CD4-positive, alpha-beta T cell treated with Interleukin-2 at 100 ng/mL for 4 hours (primary cell): ENCODE measurements at regions not wholly inside any gene's neighbourhood (a gene's known extent, or its start where the extent isn't known, plus 50 kb on each side); places are given as distances from the start of the nearest gene placed in this dataset.

Experiments
- DNase-seq: peaks from one replicate; pipeline ENCODE4 v3.0.0-alpha.2; 2020; ENCODE audit warnings: low spot score

DNA sequence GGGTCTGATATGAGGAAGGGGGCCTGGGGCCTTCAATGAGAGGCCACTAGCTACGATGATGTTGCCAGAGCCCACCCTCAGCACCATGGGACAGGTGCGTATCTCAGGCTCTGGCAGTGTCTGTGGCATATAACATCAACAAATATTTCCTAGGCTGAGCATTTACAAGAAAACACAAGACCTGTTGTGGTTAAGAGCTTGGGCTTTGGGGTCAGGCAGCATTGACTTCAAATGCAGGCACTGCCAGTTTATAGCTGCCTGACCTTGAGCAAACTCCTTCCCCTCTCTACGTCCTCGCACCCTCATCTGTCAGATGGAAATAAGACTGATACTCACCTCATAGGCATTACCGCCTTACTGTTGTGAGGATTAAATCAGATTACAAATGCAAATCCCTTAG is 156.0 kb downstream of the KATNAL1 start:
- DNase-seq = no peak

GRCh38 chr13:30149248-30149647 is 158.1 kb downstream of the KATNAL1 start:
- no peak for DNase-seq

GRCh38 chr13:30148786-30149185 is 158.6 kb downstream of the KATNAL1 start:
- DNase-seq = no peak

GRCh38 chr13:30148171-30148754 is 159.1 kb downstream of the KATNAL1 start:
- DNase-seq = peak; percentile 81

DNA sequence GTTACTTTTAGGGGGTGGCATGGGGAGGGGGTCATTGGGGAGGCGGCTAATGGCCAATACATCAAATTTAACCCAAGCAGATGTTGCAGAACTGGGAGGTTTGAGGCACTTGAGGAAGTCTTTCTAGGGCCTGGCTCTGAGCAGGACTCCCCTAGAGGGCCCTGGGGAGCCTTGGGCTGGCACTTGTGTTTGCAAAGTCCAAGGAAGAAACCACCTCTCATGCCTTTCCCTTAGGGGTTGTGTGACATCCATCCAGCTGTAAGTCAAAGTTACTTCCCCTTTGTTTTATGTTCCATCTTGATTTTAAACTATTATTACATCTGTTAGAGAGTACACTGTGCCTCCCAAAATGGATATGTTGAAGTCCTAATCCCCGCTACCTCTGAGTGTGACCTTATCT is 159.9 kb downstream of the KATNAL1 start:
- no peak for DNase-seq

GRCh38 chr13:30147015-30147414 is 160.3 kb downstream of the KATNAL1 start:
- no peak for DNase-seq

DNA sequence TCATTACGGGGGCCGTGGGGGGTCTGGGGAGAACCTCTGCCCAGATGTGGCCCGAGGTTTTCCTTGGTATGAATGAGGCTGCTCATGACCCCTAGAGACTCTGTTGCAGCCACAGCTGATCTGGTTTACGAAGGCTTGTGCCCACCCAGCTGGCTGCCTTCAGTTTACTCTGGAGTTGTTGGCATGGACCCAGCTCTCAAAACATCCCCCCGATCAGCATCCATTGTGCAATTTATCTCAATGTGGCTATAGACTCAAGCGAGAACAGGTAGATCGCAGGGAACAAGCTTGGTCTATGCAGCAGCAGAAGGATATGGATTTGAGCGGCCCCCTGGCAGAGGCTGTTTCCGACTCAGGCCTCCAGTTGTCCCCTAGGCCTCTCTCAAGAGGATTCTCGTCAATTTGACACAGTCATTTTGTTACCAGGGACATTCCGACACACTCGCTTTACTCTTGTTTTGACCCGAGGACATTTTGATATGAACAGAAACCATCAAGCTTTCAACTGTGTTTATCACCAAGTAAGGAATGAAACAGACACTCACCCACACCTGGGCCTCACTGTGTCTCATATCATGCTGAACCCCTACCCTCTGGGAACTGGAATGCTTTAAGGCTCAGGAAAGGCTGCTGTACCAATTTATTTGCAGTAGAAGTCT is 161.5 kb downstream of the KATNAL1 start:
- no peak for DNase-seq

DNA sequence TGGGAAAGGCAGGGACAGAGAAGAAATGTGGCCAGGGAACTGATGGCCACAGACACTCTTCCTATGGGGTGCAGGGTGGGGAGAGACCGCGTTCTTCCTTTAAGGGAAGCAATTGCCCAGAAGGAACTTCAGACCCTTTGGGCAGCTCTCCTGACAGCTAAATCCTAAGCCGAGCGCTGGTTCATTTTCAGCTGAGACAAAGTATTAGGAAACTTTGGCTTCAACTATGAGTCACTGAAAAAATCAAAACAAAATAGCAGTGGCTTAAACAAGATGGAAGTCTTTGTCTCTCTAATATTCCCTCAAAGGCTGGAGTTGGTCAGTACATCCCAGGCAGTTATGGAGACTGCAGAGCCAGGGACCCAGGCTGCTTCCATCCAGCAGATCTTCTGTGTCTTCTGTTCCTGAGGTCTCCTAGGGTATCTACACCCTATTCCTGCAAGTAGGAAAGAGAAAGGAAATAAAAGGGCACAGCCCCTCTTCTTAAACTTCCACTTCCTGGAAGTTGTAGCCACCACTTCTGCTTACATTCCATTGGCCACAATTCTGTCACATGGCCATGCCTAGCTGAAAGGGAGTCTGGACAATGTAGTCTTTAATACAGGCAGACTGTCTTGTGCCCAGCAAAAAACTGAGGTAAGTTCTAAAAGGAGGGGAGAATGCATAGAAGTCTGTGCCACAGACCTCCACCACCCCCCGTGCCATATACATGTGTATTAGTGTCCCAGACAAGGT is 163.5 kb downstream of the KATNAL1 start:
- no peak for DNase-seq

- DNase-seq = peak; percentile 44
These were observed 164.7 kb downstream of the KATNAL1 start for GRCh38 chr13:30142486-30143211.

- no peak for DNase-seq
These were observed 165.4 kb downstream of the KATNAL1 start for GRCh38 chr13:30141775-30142485.

DNA sequence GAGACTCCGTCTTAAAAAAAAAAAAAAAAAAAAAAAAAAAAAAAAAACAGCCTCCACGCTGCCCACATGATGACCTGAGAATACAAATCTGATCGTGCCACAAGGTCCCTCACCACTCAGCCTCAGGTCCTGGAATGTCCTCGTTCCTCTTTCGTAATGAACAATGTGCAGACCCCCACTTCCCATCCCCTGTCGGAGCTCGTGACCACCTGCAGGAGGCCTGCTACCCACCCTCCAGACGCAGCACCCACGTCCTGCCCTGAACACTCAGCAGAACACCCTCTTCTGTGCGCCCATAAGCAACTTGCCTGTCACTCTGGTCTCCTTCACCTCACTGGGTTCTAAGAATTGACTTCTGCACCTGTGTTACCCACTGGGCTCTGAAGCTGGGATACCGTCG is 166.4 kb downstream of the KATNAL1 start:
- no peak for DNase-seq

- DNase-seq = no peak
These were observed 168.8 kb downstream of the KATNAL1 start for GRCh38 chr13:30138511-30138910.

DNA sequence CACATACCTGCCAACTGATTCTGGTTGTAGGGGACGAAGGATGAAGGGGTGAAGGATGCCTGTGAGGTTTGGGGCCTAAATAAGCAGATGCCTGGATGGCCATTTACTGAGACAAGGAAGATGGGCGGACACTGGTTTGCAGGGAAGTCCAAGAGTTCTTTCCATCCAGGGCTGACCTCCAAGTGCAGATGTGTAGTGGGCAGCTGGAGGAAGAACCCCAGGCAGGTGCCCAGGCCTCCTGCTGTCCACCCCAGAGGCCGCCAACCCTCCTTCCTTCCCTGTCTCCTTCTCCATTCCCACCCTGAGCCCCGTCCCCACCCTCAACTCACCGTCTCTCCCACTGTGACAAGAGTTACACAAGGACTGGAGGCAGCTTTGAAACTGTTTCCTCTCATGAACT is 171.5 kb downstream of the KATNAL1 start:
- DNase-seq = no peak

DNA sequence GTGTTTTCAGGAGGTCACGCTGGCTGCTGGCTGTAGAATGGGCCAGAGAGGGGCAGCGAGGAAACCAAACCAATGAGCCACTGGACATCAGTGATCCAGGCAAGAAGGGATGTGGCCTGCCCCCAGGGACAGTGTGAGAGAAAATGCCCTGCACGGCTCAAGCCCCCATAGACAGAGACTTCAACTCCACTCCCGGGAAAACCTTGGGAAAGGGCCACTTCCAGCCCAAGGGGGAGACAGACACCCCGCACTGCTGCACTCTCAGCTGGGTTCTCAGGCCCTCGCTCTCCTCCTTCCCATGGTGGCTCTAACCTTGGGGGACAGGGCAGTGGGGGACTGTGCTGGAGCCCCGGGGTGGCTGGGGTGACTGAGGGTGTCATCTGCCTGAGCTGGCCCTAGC is 172.0 kb downstream of the KATNAL1 start:
- DNase-seq = no peak

- no peak for DNase-seq
These were observed 172.8 kb downstream of the KATNAL1 start for GRCh38 chr13:30134578-30134977.

DNA sequence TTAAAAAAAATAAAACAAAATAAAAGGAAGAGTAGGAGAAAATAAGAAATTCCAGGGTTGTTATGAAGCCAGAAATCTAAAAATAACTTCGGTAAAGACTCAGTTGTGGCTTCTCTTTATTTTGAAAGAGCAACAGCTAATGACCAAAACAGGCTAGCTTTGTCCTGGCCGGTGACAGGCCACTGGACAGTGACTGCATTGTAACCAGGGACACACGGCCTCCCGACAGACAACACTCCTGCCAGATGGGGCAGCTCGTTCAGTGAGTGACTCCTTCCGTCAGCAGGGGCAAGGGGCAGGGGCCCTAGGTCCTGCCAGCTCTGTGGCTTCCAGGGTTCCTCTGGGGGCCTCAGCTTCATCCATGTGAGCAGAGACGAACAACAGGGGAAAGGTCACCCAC is 173.4 kb downstream of the KATNAL1 start:
- no peak for DNase-seq

GRCh38 chr13:30133554-30133912 is 173.8 kb downstream of the KATNAL1 start:
- DNase-seq = no peak

DNA sequence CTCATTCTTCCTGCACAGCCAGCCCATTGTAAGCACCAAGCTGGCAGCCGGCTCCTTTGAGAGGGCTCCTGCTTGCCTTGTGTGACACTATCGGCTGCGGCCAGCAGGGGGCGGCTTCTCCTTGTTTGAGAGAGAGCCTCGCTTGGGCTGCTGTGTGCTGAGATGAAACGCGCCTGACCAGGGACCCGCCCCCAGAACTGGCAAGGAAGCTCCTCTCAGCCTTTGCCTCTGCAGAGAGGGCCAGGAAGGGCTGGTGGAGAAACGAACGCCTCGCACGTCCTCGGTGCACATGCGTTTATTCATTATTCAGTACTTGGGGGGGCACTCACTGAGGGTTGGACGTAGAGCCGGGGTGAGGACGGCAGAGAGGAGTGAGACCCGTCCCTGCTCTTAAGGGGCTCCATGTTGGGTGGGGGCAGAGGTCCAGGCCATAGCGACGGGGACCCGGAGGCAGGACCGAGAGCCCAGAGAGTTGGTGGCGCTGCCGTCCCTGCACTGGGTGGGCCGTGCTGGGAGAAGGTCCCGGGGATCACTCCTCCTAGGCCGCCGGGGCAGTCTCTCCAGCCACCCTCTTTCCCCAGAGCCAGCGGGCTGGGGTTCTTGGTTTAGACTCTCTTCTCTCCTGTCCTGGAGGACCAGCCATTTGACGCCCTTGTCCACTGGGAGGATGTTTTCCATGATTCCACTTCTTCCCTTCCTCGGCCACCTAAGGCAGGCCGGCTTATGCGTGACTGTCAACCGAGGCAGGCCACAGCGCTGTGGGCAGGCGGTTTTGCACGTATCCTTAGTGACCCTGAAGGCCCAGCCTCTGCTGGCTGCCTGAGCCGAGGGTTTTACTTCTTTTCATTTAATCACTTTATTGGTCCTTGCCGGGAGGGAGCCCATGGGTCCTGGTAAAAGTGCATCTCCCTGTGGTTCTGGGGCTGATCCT is 174.5 kb downstream of the KATNAL1 start:
- DNase-seq = peak; percentile 97

GRCh38 chr13:30129411-30129810 is 177.9 kb downstream of the KATNAL1 start:
- DNase-seq = no peak

GRCh38 chr13:30128591-30128990 is 178.8 kb downstream of the KATNAL1 start:
- no peak for DNase-seq

DNA sequence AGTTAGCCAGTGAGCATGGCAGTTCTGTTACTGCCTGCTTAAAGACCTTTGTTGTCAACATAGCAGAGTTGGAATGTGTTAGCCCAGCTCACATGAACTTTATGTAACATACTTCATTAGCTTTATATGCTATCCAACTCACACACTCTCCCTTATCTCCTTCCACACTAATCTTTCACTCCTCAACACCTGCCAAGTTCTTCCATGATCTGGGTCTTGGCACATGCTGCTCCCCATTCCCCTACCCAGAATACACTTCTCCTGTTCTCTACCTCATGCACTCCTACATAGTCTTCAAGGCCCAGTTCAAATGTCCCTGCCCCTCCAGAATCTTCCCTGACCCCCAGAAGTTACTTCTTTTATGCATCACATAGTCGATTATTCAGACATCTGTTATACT is 179.3 kb downstream of the KATNAL1 start:
- no peak for DNase-seq
